OCI-LY7 (cell line): ENCODE measurements at regions not wholly inside any gene's neighbourhood (a gene's known extent, or its start where the extent isn't known, plus 50 kb on each side); places are given as distances from the start of the nearest gene placed in this dataset.

ENCODE experiments used
- BruUV-seq: library from RNA; stranded (reverse); fragments of 400-500 nt; replicated peaks from 2 replicates; lab custom pipeline; 2021; lab: Mats Ljungman, UMichigan
- CTCF ChIA-PET: fragments of 300-600 bp; sonication (Branson Sonifier 250); formaldehyde crosslinking; loops from one replicate; lab custom pipeline; 2022; ENCODE audit warnings: antibody characterized with exemption; ENCODE audit not compliant: unreplicated experiment; lab: Charles Lee
- POLR2A ChIA-PET: fragments of 300-600 bp; sonication (Branson Sonifier 250); formaldehyde crosslinking; loops from one replicate; lab custom pipeline; 2022; ENCODE audit warnings: antibody characterized with exemption; lab: Charles Lee
- DNase-seq: peaks from one replicate; pipeline ENCODE4 v3.0.0-alpha.2; 2015; ENCODE audit warnings: low spot score
- H2AFZ ChIP-seq: fragments of 200-600 bp; sonication (generic), shearing (Covaris generic); 2 replicates; pipeline ENCODE4 v1.6.1; 2014; ENCODE audit warnings: mild to moderate bottlenecking, antibody characterized with exemption, low read length, moderate library complexity
- H3K27ac ChIP-seq: fragments of 200-600 bp; sonication (generic); 2 replicates; pipeline ENCODE4 v1.5.1; 2014; ENCODE audit warnings: mixed run types, low read depth, mild to moderate bottlenecking, moderate library complexity, low read length, inconsistent platforms; ENCODE audit not compliant: poor library complexity, severe bottlenecking
- H3K36me3 ChIP-seq: fragments of 200-600 bp; sonication (generic); 2 replicates; pipeline ENCODE4 v1.6.1; 2014; ENCODE audit warnings: mild to moderate bottlenecking, antibody characterized with exemption, low read length, moderate library complexity, mixed read lengths; ENCODE audit not compliant: insufficient read depth
- H3K4me1 ChIP-seq: fragments of 200-600 bp; sonication (generic); 2 replicates; pipeline ENCODE4 v1.5.1; 2014; ENCODE audit warnings: mild to moderate bottlenecking, low read length; ENCODE audit not compliant: insufficient read depth, poor library complexity, severe bottlenecking
- H3K4me2 ChIP-seq: fragments of 200-600 bp; sonication (generic); 2 replicates; pipeline ENCODE4 v1.6.1; 2014; ENCODE audit warnings: mild to moderate bottlenecking, low read length
- H3K4me3 ChIP-seq: fragments of 200-600 bp; sonication (generic); 2 replicates; pipeline ENCODE4 v1.5.1; 2014; ENCODE audit warnings: mild to moderate bottlenecking, low read depth, low read length; ENCODE audit not compliant: poor library complexity, severe bottlenecking
- H3K79me2 ChIP-seq: fragments of 200-600 bp; sonication (generic); 2 replicates; pipeline ENCODE4 v1.6.1; 2016; ENCODE audit warnings: low read depth, mild to moderate bottlenecking, low read length, moderate library complexity, mixed read lengths; ENCODE audit not compliant: insufficient read depth
- H3K9me2 ChIP-seq: fragments of 200-600 bp; sonication (generic); 2 replicates; pipeline ENCODE4 v1.6.1; 2016; ENCODE audit warnings: mild to moderate bottlenecking, low read length, mixed read lengths; ENCODE audit not compliant: insufficient read depth
- H3K9me3 ChIP-seq: fragments of 200-600 bp; sonication (generic); 2 replicates; pipeline ENCODE4 v1.6.1; 2014; ENCODE audit warnings: mild to moderate bottlenecking, mixed run types, low read length, mixed read lengths
- H4K20me1 ChIP-seq: fragments of 200-600 bp; sonication (generic); 2 replicates; pipeline ENCODE4 v1.6.1; 2014; ENCODE audit warnings: mild to moderate bottlenecking, antibody characterized with exemption, low read length, moderate library complexity, mixed read lengths; ENCODE audit not compliant: insufficient read depth
- EZH2phosphoT487 ChIP-seq: fragments of 200-600 bp; sonication (generic); IDR thresholded peaks from 2 replicates; pipeline ENCODE4 v1.6.1; 2018; ENCODE audit warnings: low read depth, borderline replicate concordance, mild to moderate bottlenecking, mixed run types, antibody characterized with exemption, low read length, moderate library complexity, mixed read lengths
- intact Hi-C: fragments of 100-400 bp; cut with micrococcal nuclease; formaldehyde crosslinking; loops from one replicate; pipeline ENCODE4 v1.10.0; 2022; ENCODE audit not compliant: unreplicated experiment
- TF ChIP-seq, protein P1 (sequence below): fragments of 200-600 bp; sonication (generic); conservative IDR thresholded peaks from 2 replicates; pipeline ENCODE4 v1.5.1; 2014; ENCODE audit warnings: mild to moderate bottlenecking, antibody characterized with exemption, low read length, moderate library complexity, mixed read lengths

- no peaks in the 10 kb centered on the region for H3K9me3 ChIP-seq
- no peak overlapping the region for H3K4me3 ChIP-seq
- no peaks in the 10 kb centered on the region for H3K4me1 ChIP-seq
- TF ChIP-seq EZH2phosphoT487 = no peak
- TF ChIP-seq, protein P1, sequence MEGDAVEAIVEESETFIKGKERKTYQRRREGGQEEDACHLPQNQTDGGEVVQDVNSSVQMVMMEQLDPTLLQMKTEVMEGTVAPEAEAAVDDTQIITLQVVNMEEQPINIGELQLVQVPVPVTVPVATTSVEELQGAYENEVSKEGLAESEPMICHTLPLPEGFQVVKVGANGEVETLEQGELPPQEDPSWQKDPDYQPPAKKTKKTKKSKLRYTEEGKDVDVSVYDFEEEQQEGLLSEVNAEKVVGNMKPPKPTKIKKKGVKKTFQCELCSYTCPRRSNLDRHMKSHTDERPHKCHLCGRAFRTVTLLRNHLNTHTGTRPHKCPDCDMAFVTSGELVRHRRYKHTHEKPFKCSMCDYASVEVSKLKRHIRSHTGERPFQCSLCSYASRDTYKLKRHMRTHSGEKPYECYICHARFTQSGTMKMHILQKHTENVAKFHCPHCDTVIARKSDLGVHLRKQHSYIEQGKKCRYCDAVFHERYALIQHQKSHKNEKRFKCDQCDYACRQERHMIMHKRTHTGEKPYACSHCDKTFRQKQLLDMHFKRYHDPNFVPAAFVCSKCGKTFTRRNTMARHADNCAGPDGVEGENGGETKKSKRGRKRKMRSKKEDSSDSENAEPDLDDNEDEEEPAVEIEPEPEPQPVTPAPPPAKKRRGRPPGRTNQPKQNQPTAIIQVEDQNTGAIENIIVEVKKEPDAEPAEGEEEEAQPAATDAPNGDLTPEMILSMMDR = no peak
- POLR2A ChIA-PET = interaction anchor here (0.5 to 1.3 kb wide), 4 partner anchors 27 to 246 kb away, joined by 3 read pairs; partner anchors contain the start of gene PDE7B
- no peaks in the 10 kb centered on the region for H3K9me2 ChIP-seq
- CTCF ChIA-PET = no interaction called here
- H3K27ac ChIP-seq = no peak overlapping the region
- H2AFZ ChIP-seq = no peak overlapping the region
- DNase-seq = no peak
- H3K4me2 ChIP-seq = no peak overlapping the region
- no TSS peak for BruUV-seq
- intact Hi-C loops = no loop called here
- no peaks in the 10 kb centered on the region for H3K36me3 ChIP-seq
- no peaks in the 10 kb centered on the region for H3K79me2 ChIP-seq
- no peaks in the 10 kb centered on the region for H4K20me1 ChIP-seq
Measured at GRCh38 chr6:135798751-135799515, 52.6 kb upstream of the PDE7B start.
